GM12878 (cell line): ENCODE measurements at regions not wholly inside any gene's neighbourhood (a gene's known extent, or its start where the extent isn't known, plus 50 kb on each side); places are given as distances from the start of the nearest gene placed in this dataset.

Experiments
- ATAC-seq: fragments of 200-7000 bp; cut with Tn5 transposase; 3 replicates; pipeline ENCODE4 v1.9.1; 2020; ENCODE audit warnings: mild to moderate bottlenecking, moderate library complexity
- BruUV-seq: library from RNA; stranded (reverse); fragments of 400-500 nt; replicated peaks from 2 replicates; lab custom pipeline; 2021; lab: Mats Ljungman, UMichigan
- CTCF ChIA-PET: fragments of 300-600 bp; sonication (Branson Sonifier 250); formaldehyde crosslinking; extraction: SDS; loops from one replicate; lab custom pipeline; 2021; ENCODE audit warnings: inconsistent platforms; lab: Yijun Ruan, JAX
- POLR2A ChIA-PET: fragments of 350-600 bp; formaldehyde crosslinking; extraction: SDS; loops from one replicate; lab custom pipeline; 2021; ENCODE audit warnings: inconsistent platforms; lab: Charles Lee
- RAD21 ChIA-PET: fragments of 300-600 bp; sonication (Branson Sonifier 250); formaldehyde crosslinking; loops from one replicate; lab custom pipeline; 2023; ENCODE audit warnings: antibody characterized with exemption; ENCODE audit not compliant: unreplicated experiment; lab: Charles Lee
- SMC1A ChIA-PET: fragments of 300-600 bp; sonication (Branson Sonifier 250); formaldehyde crosslinking; loops from one replicate; lab custom pipeline; 2023; ENCODE audit not compliant: unreplicated experiment, uncharacterized antibody; lab: Charles Lee
- DNase-seq: peaks from one replicate; pipeline ENCODE4 v3.0.0-alpha.2; 2011; ENCODE audit warnings: low read depth, low spot score
- FAIRE-seq: peaks from 3 replicates; lab custom pipeline; 2011; peaks lifted over from hg19 to GRCh38; lab: Jason Lieb, UNC
- H2AFZ ChIP-seq: 2 replicates; pipeline ENCODE4 v1.6.0; 2011; ENCODE audit warnings: low read depth, low read length, control low read depth; ENCODE audit not compliant: control insufficient read depth
- H3K27ac ChIP-seq: 2 replicates; pipeline ENCODE4 v1.5.1; 2011; ENCODE audit warnings: control low read depth; ENCODE audit not compliant: control insufficient read depth, insufficient read depth
- H3K27me3 ChIP-seq, 2 experiments: replicated peaks in 1 of 2; 2 replicates each; pipeline versions ENCODE4 v1.6.0 to v1.6.1; 2011; ENCODE audit warnings: low read length in 1 of 2; ENCODE audit not compliant: control insufficient read depth in 2 of 2, insufficient read depth in 2 of 2
- H3K36me3 ChIP-seq, 2 experiments: 2 replicates each; pipeline ENCODE4 v1.5.1; 2011; ENCODE audit warnings: low read length in 1 of 2; ENCODE audit not compliant: control insufficient read depth in 2 of 2, insufficient read depth in 2 of 2
- H3K4me1 ChIP-seq: 2 replicates; pipeline ENCODE4 v1.6.1; 2011; ENCODE audit warnings: mild to moderate bottlenecking, low read length, moderate library complexity, mixed read lengths; ENCODE audit not compliant: control insufficient read depth, insufficient read depth
- H3K4me2 ChIP-seq: 2 replicates; pipeline ENCODE4 v1.6.0; 2011; ENCODE audit warnings: control low read depth; ENCODE audit not compliant: control insufficient read depth, insufficient read depth
- H3K4me3 ChIP-seq: fragments of 200-600 bp; sonication (generic); 2 replicates; pipeline ENCODE4 v1.5.1; 2016
- H3K79me2 ChIP-seq: 2 replicates; pipeline ENCODE4 v1.6.0; 2011; ENCODE audit warnings: low read length; ENCODE audit not compliant: control insufficient read depth, insufficient read depth
- H3K9ac ChIP-seq: 2 replicates; pipeline ENCODE4 v1.8.0; 2011; ENCODE audit warnings: low read length, control low read depth, mixed read lengths; ENCODE audit not compliant: control insufficient read depth, insufficient read depth
- H3K9me3 ChIP-seq: replicated peaks from 3 replicates; pipeline ENCODE4 v1.5.1; 2011; ENCODE audit warnings: mild to moderate bottlenecking, low read length; ENCODE audit not compliant: control insufficient read depth, insufficient read depth
- H4K20me1 ChIP-seq: 2 replicates; pipeline ENCODE4 v1.6.0; 2011; ENCODE audit not compliant: control insufficient read depth, insufficient read depth
- BCL11A ChIP-seq: IDR thresholded peaks from 2 replicates; pipeline ENCODE4 v1.6.1; 2011; ENCODE audit warnings: low read depth, low read length
- FOXK2 ChIP-seq: fragments of 450-650 bp; IDR thresholded peaks from 2 replicates; pipeline ENCODE4 v1.6.1; 2017; ENCODE audit warnings: mild to moderate bottlenecking, moderate library complexity
- HDAC2 ChIP-seq: fragments of 200-600 bp; sonication (generic); IDR thresholded peaks from 2 replicates; pipeline ENCODE4 v1.6.1; 2017
- STAT3 ChIP-seq: IDR thresholded peaks from 2 replicates; pipeline ENCODE4 v1.6.1; 2011; ENCODE audit warnings: low read depth, low read length, improper control_type of control experiment
- ZNF207 ChIP-seq: fragments of 450-650 bp; IDR thresholded peaks from 2 replicates; pipeline ENCODE4 v1.6.1; 2014; ENCODE audit warnings: antibody characterized with exemption, mild to moderate bottlenecking, borderline replicate concordance
- WGBS: methylation state at CpG from one replicate; pipeline ENCODE4 v1.1.6; 2016; ENCODE audit warnings: low lambda C conversion rate; ENCODE audit not compliant: insufficient replicate concordance, insufficient coverage; ENCODE audit errors: missing lambda C conversion rate; 5-methylcytosine and 5-hydroxymethylcytosine counted together
- in situ Hi-C: fragments of 300-500 bp; cut with MboI; formaldehyde crosslinking; loops from 9 replicates; pipeline ENCODE4 v1.14.3; 2018; ENCODE audit warnings: mixed read lengths
- intact Hi-C: fragments of 100-400 bp; cut with micrococcal nuclease; formaldehyde crosslinking; loops from one replicate; pipeline ENCODE4 v1.14.2; 2022; ENCODE audit not compliant: unreplicated experiment
- TF ChIP-seq, protein P1 (sequence below): fragments of 450-650 bp; IDR thresholded peaks from 2 replicates; pipeline ENCODE4 v1.6.1; 2016; ENCODE audit warnings: mild to moderate bottlenecking, moderate library complexity, borderline replicate concordance
- TF ChIP-seq, protein P2 (sequence below): fragments of 450-650 bp; IDR thresholded peaks from 2 replicates; pipeline ENCODE4 v1.6.1; 2018; ENCODE audit warnings: borderline replicate concordance, mild to moderate bottlenecking; ENCODE audit not compliant: partially characterized antibody
- TF ChIP-seq, protein P3 (sequence below): fragments of 450-650 bp; IDR thresholded peaks from 2 replicates; pipeline ENCODE4 v1.6.1; 2017; ENCODE audit warnings: mild to moderate bottlenecking
- TF ChIP-seq, protein P4 (sequence below): IDR thresholded peaks from 2 replicates; pipeline ENCODE4 v1.6.1; 2012; ENCODE audit warnings: low read depth, low read length, improper control_type of control experiment

DNA sequence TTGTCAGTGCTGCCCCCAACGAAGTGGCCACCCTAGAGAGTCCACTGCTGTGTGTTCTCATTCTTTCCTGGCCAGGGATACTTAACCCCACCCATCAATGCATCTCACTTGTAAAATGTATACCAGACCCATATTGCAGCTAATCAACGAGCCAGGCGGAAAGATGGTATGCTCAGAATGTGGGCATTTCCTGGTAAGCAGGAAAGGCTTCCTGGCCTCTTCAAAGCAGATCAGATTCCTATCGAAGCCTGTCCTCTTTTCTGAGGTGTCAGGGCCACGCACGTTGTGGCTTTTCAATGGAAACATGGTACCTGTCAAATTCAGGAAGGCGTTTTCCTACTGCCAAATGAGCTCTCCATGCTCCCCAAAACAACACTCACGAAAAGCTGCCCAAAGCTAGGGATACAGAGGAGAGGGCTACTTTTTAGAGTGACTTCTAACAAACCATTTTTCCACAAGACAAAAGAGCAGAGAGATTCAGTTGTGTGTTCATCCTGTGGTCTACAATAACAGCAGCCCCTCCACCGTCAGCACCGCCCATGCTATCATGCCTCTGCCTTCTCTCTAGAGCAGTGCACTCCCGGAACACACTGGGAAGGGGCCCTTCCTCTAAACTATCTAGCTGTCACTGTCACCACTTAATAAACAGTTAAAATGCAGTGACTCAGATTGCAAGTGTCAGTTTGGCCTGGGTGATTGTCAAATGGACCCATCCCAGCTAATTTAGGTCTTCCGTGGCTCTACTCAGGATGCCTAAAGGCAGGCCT, 535.1 kb downstream of the RNF144A start (continued):
- TF ChIP-seq, protein P1, sequence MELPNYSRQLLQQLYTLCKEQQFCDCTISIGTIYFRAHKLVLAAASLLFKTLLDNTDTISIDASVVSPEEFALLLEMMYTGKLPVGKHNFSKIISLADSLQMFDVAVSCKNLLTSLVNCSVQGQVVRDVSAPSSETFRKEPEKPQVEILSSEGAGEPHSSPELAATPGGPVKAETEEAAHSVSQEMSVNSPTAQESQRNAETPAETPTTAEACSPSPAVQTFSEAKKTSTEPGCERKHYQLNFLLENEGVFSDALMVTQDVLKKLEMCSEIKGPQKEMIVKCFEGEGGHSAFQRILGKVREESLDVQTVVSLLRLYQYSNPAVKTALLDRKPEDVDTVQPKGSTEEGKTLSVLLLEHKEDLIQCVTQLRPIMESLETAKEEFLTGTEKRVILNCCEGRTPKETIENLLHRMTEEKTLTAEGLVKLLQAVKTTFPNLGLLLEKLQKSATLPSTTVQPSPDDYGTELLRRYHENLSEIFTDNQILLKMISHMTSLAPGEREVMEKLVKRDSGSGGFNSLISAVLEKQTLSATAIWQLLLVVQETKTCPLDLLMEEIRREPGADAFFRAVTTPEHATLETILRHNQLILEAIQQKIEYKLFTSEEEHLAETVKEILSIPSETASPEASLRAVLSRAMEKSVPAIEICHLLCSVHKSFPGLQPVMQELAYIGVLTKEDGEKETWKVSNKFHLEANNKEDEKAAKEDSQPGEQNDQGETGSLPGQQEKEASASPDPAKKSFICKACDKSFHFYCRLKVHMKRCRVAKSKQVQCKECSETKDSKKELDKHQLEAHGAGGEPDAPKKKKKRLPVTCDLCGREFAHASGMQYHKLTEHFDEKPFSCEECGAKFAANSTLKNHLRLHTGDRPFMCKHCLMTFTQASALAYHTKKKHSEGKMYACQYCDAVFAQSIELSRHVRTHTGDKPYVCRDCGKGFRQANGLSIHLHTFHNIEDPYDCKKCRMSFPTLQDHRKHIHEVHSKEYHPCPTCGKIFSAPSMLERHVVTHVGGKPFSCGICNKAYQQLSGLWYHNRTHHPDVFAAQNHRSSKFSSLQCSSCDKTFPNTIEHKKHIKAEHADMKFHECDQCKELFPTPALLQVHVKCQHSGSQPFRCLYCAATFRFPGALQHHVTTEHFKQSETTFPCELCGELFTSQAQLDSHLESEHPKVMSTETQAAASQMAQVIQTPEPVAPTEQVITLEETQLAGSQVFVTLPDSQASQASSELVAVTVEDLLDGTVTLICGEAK: no peak
- TF ChIP-seq, all 136 proteins: peak for 0

DNA sequence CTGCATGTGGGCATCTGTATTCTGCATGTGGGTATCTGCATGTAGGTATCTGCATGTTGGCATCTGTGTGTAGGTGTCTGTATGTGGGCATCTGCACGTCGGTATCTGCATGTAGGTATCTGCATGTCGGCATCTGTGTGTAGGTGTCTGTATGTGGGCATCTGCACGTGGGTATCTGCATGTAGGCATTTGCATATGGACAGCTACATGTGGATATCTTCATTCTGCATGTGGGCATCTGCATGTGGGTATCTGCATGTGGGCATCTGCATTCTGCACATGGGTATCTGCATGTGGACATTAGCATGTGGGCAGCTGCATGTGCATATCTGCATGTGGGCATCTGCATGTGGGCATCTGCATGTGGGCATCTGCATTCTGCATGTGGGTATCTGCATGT, 537.4 kb downstream of the RNF144A start:
- CTCF ChIA-PET: interaction anchor here (0.7 kb wide), 1 partner anchor 271 kb away, joined by 4 read pairs; no protein-coding TSS in a partner anchor
- no peak overlapping the region for H3K9ac ChIP-seq
- DNase-seq: no peak
- TF ChIP-seq HDAC2 (no peak), FOXK2 (no peak), ZNF207 (no peak), STAT3 (no peak), BCL11A (no peak)
- TF ChIP-seq, protein P2, sequence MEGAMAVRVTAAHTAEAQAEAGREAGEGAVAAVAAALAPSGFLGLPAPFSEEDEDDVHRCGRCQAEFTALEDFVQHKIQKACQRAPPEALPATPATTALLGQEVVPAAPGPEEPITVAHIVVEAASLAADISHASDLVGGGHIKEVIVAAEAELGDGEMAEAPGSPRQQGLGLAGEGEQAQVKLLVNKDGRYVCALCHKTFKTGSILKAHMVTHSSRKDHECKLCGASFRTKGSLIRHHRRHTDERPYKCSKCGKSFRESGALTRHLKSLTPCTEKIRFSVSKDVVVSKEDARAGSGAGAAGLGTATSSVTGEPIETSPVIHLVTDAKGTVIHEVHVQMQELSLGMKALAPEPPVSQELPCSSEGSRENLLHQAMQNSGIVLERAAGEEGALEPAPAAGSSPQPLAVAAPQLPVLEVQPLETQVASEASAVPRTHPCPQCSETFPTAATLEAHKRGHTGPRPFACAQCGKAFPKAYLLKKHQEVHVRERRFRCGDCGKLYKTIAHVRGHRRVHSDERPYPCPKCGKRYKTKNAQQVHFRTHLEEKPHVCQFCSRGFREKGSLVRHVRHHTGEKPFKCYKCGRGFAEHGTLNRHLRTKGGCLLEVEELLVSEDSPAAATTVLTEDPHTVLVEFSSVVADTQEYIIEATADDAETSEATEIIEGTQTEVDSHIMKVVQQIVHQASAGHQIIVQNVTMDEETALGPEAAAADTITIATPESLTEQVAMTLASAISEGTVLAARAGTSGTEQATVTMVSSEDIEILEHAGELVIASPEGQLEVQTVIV: no peak
- TF ChIP-seq, protein P3, sequence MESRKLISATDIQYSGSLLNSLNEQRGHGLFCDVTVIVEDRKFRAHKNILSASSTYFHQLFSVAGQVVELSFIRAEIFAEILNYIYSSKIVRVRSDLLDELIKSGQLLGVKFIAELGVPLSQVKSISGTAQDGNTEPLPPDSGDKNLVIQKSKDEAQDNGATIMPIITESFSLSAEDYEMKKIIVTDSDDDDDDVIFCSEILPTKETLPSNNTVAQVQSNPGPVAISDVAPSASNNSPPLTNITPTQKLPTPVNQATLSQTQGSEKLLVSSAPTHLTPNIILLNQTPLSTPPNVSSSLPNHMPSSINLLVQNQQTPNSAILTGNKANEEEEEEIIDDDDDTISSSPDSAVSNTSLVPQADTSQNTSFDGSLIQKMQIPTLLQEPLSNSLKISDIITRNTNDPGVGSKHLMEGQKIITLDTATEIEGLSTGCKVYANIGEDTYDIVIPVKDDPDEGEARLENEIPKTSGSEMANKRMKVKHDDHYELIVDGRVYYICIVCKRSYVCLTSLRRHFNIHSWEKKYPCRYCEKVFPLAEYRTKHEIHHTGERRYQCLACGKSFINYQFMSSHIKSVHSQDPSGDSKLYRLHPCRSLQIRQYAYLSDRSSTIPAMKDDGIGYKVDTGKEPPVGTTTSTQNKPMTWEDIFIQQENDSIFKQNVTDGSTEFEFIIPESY: no peak
- TF ChIP-seq, protein P4, sequence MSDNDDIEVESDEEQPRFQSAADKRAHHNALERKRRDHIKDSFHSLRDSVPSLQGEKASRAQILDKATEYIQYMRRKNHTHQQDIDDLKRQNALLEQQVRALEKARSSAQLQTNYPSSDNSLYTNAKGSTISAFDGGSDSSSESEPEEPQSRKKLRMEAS: no peak
- TF ChIP-seq, all 136 proteins: peak for 0
- no TSS peak for BruUV-seq
- RAD21 ChIA-PET: no interaction called here
- Histone ChIP-seq H3K27ac (no peak overlapping the region), H3K79me2 (no peaks in the 10 kb centered on the region), H3K4me2 (no peak overlapping the region), H2AFZ (no peak overlapping the region), H3K4me3 (no peak overlapping the region), H3K4me1 (peaks cover 6% of the 10 kb centered on the region), H3K27me3 (no peaks in the 10 kb centered on the region), H4K20me1 (no peaks in the 10 kb centered on the region), H3K9me3 (no peaks in the 10 kb centered on the region), H3K36me3 (no peaks in the 10 kb centered on the region)
- ATAC-seq (no peak), FAIRE-seq (no peak)
- POLR2A ChIA-PET: no interaction called here
- in situ Hi-C loops (no loop called here), intact Hi-C loops (no loop called here)
- SMC1A ChIA-PET: interaction anchor here (1.5 kb wide), 1 partner anchor 214 kb away, joined by 4 read pairs; no protein-coding TSS in a partner anchor
- 0% methylated on average over 4 of the region's 4 CpGs for WGBS
